Renal cortical epithelial cell (primary cell): ENCODE measurements at regions not wholly inside any gene's neighbourhood (a gene's known extent, or its start where the extent isn't known, plus 50 kb on each side); places are given as distances from the start of the nearest gene placed in this dataset.

Source experiments
- DNase-seq: peaks from one replicate; pipeline ENCODE4 v3.0.0-alpha.2; 2011; ENCODE audit warnings: low read depth

- no peak for DNase-seq
Observed at GRCh38 chr15:97092656-97093055, 762.2 kb downstream of the NR2F2 start.

GRCh38 chr15:97096303-97096835, 765.9 kb downstream of the NR2F2 start:
- no peak for DNase-seq

GRCh38 chr15:97099040-97099439, 768.5 kb downstream of the NR2F2 start:
- DNase-seq = no peak

- DNase-seq = no peak
Observed at GRCh38 chr15:97101572-97101971, 771.1 kb downstream of the NR2F2 start.

- no peak for DNase-seq
Observed at GRCh38 chr15:97114900-97115760, 784.6 kb downstream of the NR2F2 start.

- DNase-seq = no peak
Observed at GRCh38 chr15:97115761-97116070, 785.2 kb downstream of the NR2F2 start.

- DNase-seq = no peak
Observed at GRCh38 chr15:97124790-97125189, 794.3 kb downstream of the NR2F2 start.

- DNase-seq = peak; percentile 11
Observed at GRCh38 chr15:97126553-97127233, 796.2 kb downstream of the NR2F2 start.

GRCh38 chr15:97129674-97130073, 799.2 kb downstream of the NR2F2 start:
- no peak for DNase-seq

- DNase-seq = no peak
Observed at GRCh38 chr15:97140216-97140615, 809.7 kb downstream of the NR2F2 start.

GRCh38 chr15:97141360-97141759, 810.9 kb downstream of the NR2F2 start:
- peak; percentile 17 for DNase-seq

GRCh38 chr15:97141871-97142270, 811.4 kb downstream of the NR2F2 start:
- no peak for DNase-seq

GRCh38 chr15:97143592-97144376, 813.3 kb downstream of the NR2F2 start:
- DNase-seq = no peak

GRCh38 chr15:97144377-97144711, 813.8 kb downstream of the NR2F2 start:
- DNase-seq = no peak

- no peak for DNase-seq
Observed at GRCh38 chr15:97146929-97147870, 813.3 kb upstream of the ARRDC4 start.

- no peak for DNase-seq
Observed at GRCh38 chr15:97153356-97153965, 807.0 kb upstream of the ARRDC4 start.

GRCh38 chr15:97156739-97157265, 803.7 kb upstream of the ARRDC4 start:
- no peak for DNase-seq

GRCh38 chr15:97162805-97163495, 797.6 kb upstream of the ARRDC4 start:
- no peak for DNase-seq

- DNase-seq = no peak
Observed at GRCh38 chr15:97165205-97165604, 795.3 kb upstream of the ARRDC4 start.
